Adrenal gland (tissue), 5 donors: ENCODE measurements at regions not wholly inside any gene's neighbourhood (a gene's known extent, or its start where the extent isn't known, plus 50 kb on each side); places are given as distances from the start of the nearest gene placed in this dataset.

Source experiments
- CTCF ChIP-seq, 6 experiments: fragments of 450-650 bp in 4 of 6; fragments of 200-600 bp in 2 of 6; sonication (generic) in 1 of 6; IDR thresholded peaks; 1 replicate in 5 of 6; 2 replicates in 1 of 6; pipeline versions ENCODE4 v1.5.1 to v1.8.0; 2016 to 2021; ENCODE audit warnings: antibody characterized with exemption in 6 of 6, mild to moderate bottlenecking in 2 of 6, moderate library complexity in 1 of 6
- POLR2A ChIP-seq, 2 donors: fragments of 450-650 bp; IDR thresholded peaks; one replicate each; pipeline ENCODE4 v1.6.1; 2017; ENCODE audit warnings: antibody characterized with exemption in 2 of 2, mild to moderate bottlenecking in 2 of 2, moderate library complexity in 1 of 2
- donor health status: DM: no; HTN: no; CAD: no.

DNA sequence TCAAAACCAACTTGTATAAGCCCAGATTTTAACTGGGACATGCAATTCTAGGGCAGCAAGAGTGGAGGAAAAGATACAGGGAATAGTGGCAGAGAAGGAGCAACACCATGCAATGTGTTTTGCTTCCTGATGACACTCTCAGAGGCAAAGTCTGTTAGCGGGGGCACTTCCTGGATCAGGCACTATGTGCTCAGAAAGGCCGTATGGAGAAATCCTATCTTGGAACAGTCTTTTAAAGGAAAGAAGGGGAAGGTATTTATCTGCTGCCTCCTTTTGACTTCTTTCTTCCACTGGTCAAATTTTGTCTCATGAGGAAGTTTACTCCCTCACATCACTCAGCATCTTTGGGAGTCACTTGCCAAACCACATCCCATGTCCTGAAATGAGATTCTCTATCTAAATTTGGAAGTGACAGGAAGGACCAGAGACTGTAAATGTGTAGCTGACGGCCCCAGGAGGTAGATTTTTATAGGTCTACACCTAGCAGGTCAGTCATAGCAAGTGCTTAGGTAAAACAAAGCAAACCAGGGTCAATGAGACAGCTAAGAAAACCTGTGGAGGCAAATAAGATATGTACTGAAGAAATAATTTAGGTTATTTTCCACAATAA is 91.7 kb upstream of the ELOVL5 start:
- TF ChIP-seq CTCF (IDR thresholded peaks at IDR 0.05) (no peak), POLR2A (IDR thresholded peaks at IDR 0.05) (no peak)
